OCI-LY7 (cell line): ENCODE measurements at regions not wholly inside any gene's neighbourhood (a gene's known extent, or its start where the extent isn't known, plus 50 kb on each side); places are given as distances from the start of the nearest gene placed in this dataset.

ENCODE experiments used
- EZH2phosphoT487 ChIP-seq: fragments of 200-600 bp; sonication (generic); IDR thresholded peaks from 2 replicates; pipeline ENCODE4 v1.6.1; 2018; ENCODE audit warnings: low read depth, borderline replicate concordance, mild to moderate bottlenecking, mixed run types, antibody characterized with exemption, low read length, moderate library complexity, mixed read lengths
- TF ChIP-seq, protein P1 (sequence below): fragments of 200-600 bp; sonication (generic); conservative IDR thresholded peaks from 2 replicates; pipeline ENCODE4 v1.5.1; 2014; ENCODE audit warnings: mild to moderate bottlenecking, antibody characterized with exemption, low read length, moderate library complexity, mixed read lengths

GRCh38 chr16:19363740-19364139, 53.9 kb upstream of the TMC5 start:
- TF ChIP-seq, protein P1, sequence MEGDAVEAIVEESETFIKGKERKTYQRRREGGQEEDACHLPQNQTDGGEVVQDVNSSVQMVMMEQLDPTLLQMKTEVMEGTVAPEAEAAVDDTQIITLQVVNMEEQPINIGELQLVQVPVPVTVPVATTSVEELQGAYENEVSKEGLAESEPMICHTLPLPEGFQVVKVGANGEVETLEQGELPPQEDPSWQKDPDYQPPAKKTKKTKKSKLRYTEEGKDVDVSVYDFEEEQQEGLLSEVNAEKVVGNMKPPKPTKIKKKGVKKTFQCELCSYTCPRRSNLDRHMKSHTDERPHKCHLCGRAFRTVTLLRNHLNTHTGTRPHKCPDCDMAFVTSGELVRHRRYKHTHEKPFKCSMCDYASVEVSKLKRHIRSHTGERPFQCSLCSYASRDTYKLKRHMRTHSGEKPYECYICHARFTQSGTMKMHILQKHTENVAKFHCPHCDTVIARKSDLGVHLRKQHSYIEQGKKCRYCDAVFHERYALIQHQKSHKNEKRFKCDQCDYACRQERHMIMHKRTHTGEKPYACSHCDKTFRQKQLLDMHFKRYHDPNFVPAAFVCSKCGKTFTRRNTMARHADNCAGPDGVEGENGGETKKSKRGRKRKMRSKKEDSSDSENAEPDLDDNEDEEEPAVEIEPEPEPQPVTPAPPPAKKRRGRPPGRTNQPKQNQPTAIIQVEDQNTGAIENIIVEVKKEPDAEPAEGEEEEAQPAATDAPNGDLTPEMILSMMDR, result no peak
- TF ChIP-seq EZH2phosphoT487, result no peak
